ENCODE measurements at regions not wholly inside any gene's neighbourhood (a gene's known extent, or its start where the extent isn't known, plus 50 kb on each side); places are given as distances from the start of the nearest gene placed in this dataset.

DNA sequence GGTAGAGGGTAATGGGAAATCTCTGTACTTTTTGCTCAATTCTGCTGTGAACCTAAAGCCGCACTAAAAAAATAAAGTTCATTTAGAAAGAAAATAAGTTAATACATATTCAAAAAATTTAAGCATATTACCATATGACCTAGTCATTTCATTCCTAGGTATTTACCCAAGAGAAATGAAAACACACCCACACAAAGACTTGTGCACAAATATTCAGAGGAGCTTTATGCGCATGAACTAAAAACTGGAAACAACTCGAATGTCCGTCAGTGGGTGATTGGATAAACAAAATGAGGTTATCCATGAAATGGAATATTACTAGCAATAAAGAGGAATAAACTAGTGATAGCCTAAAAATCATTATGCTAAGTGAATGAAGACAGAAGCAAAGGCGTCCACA is 62.6 kb upstream of the ZNRF2 start:
- TF ChIP-seq, protein P1, sequence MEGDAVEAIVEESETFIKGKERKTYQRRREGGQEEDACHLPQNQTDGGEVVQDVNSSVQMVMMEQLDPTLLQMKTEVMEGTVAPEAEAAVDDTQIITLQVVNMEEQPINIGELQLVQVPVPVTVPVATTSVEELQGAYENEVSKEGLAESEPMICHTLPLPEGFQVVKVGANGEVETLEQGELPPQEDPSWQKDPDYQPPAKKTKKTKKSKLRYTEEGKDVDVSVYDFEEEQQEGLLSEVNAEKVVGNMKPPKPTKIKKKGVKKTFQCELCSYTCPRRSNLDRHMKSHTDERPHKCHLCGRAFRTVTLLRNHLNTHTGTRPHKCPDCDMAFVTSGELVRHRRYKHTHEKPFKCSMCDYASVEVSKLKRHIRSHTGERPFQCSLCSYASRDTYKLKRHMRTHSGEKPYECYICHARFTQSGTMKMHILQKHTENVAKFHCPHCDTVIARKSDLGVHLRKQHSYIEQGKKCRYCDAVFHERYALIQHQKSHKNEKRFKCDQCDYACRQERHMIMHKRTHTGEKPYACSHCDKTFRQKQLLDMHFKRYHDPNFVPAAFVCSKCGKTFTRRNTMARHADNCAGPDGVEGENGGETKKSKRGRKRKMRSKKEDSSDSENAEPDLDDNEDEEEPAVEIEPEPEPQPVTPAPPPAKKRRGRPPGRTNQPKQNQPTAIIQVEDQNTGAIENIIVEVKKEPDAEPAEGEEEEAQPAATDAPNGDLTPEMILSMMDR (IDR thresholded peaks at IDR 0.05), result no peak
- no peak for TF ChIP-seq POLR2AphosphoS5 (IDR thresholded peaks at IDR 0.05)

All from breast epithelium (tissue), 3 donors.